K562 (cell line): ENCODE measurements at regions not wholly inside any gene's neighbourhood (a gene's known extent, or its start where the extent isn't known, plus 50 kb on each side); places are given as distances from the start of the nearest gene placed in this dataset.

Source experiments
- BACH1 ChIP-seq: fragments of 200-800 bp; sonication (Bioruptor generic); IDR thresholded peaks from 2 replicates; pipeline ENCODE4 v1.6.1; 2016; ENCODE audit warnings: missing genetic modification characterization, missing compliant biosample characterization
- CTCF ChIP-seq, 3 experiments: IDR thresholded peaks in 2 of 3; conservative IDR thresholded peaks in 1 of 3; 2 replicates each; pipeline ENCODE4 v1.5.1; 2011 to 2012; ENCODE audit warnings: low read length in 3 of 3, mild to moderate bottlenecking in 3 of 3, control low read depth in 2 of 3, improper control_type of control experiment in 1 of 3, inconsistent platforms in 1 of 3, low read depth in 1 of 3, mixed read lengths in 1 of 3, moderate library complexity in 1 of 3; ENCODE audit not compliant: insufficient read depth in 2 of 3
- ELK1 ChIP-seq: sonication (generic); formaldehyde crosslinking; IDR thresholded peaks from 2 replicates; pipeline ENCODE4 v1.8.1; 2022; ENCODE audit warnings: missing genetic modification reagents
- MED1 ChIP-seq: sonication (generic); formaldehyde crosslinking; IDR thresholded peaks from 2 replicates; pipeline ENCODE4 v1.8.1; 2023; ENCODE audit warnings: missing genetic modification reagents, borderline replicate concordance
- MLLT1 ChIP-seq, 2 experiments: fragments of 450-650 bp; IDR thresholded peaks; 2 replicates each; pipeline ENCODE4 v1.6.1; 2016
- NFYB ChIP-seq: IDR thresholded peaks from 2 replicates; pipeline ENCODE4 v1.6.1; 2011; ENCODE audit warnings: mild to moderate bottlenecking, moderate library complexity; ENCODE audit not compliant: insufficient read length; ENCODE audit errors: extremely low read depth
- NR2F6 ChIP-seq: fragments of 450-650 bp; formaldehyde crosslinking; IDR thresholded peaks from 2 replicates; pipeline ENCODE4 v1.4.0; 2020; ENCODE audit warnings: mild to moderate bottlenecking
- SP1 ChIP-seq: sonication (generic); formaldehyde crosslinking; IDR thresholded peaks from 2 replicates; pipeline ENCODE4 v1.8.1; 2022; ENCODE audit warnings: mild to moderate bottlenecking, missing genetic modification reagents
- TAF9B ChIP-seq: fragments of 450-650 bp; IDR thresholded peaks from 2 replicates; pipeline ENCODE4 v1.6.1; 2018; ENCODE audit warnings: mild to moderate bottlenecking; ENCODE audit not compliant: partially characterized antibody
- ZHX1 ChIP-seq: fragments of 150-350 bp; conservative IDR thresholded peaks from 2 replicates; pipeline ENCODE4 v1.6.1; 2014; ENCODE audit warnings: low read length
- ZNF24 ChIP-seq: fragments of 450-650 bp; IDR thresholded peaks from 2 replicates; pipeline ENCODE4 v1.6.1; 2016
- ZNF551 ChIP-seq: fragments of 250-450 bp; sonication (Bioruptor Pico); IDR thresholded peaks from 2 replicates; pipeline ENCODE4 v1.5.0; 2021; ENCODE audit warnings: mild to moderate bottlenecking, moderate library complexity
- ZNF717 ChIP-seq: fragments of 250-450 bp; sonication (Bioruptor Pico); IDR thresholded peaks from 2 replicates; pipeline ENCODE4 v1.5.0; 2021

GRCh38 chr17:36667922-36668321 is 66.5 kb downstream of the MRM1 start:
- no peak for TF ChIP-seq ZNF717 (CRISPR knock-in tag)
- TF ChIP-seq ZNF24, result no peak
- no peak for TF ChIP-seq NFYB
- no peak for TF ChIP-seq MED1 (CRISPR knock-in tag)
- TF ChIP-seq SP1 (CRISPR knock-in tag), result no peak
- no peak for TF ChIP-seq ZHX1
- no peak for TF ChIP-seq ZNF551 (CRISPR knock-in tag)
- TF ChIP-seq TAF9B, result no peak
- TF ChIP-seq CTCF (IDR thresholded peaks at IDR 0.05 in 2 of 3, conservative IDR thresholded peaks at IDR 0.05 in 1 of 3; ENCODE audit: insufficient read depth in 2 of 3, low read depth in 1 of 3, low read length in 3 of 3), result no peak
- TF ChIP-seq MLLT1 (IDR thresholded peaks at IDR 0.05), result no peak
- TF ChIP-seq ELK1 (CRISPR knock-in tag), result no peak
- TF ChIP-seq NR2F6 (CRISPR knock-in tag), result no peak
- TF ChIP-seq BACH1 (tag), result no peak
